Suprapubic skin (tissue), 4 donors: ENCODE measurements at regions not wholly inside any gene's neighbourhood (a gene's known extent, or its start where the extent isn't known, plus 50 kb on each side); places are given as distances from the start of the nearest gene placed in this dataset.

Experiments used
- DNase-seq, 2 donors: peaks; one replicate each; pipeline ENCODE4 v3.0.0-alpha.2; 2019; ENCODE audit warnings: low spot score in 2 of 2
- H3K27ac ChIP-seq: fragments of 200-600 bp; sonication (generic); one replicate; pipeline ENCODE4 v1.5.1; 2019
- H3K27me3 ChIP-seq: fragments of 200-600 bp; sonication (generic); one replicate; pipeline ENCODE4 v1.5.1; 2019
- H3K36me3 ChIP-seq: fragments of 200-600 bp; sonication (generic); one replicate; pipeline ENCODE4 v1.5.1; 2019
- H3K4me1 ChIP-seq: fragments of 200-600 bp; sonication (generic); one replicate; pipeline ENCODE4 v1.5.1; 2019
- H3K4me3 ChIP-seq: fragments of 200-600 bp; sonication (generic); one replicate; pipeline ENCODE4 v1.5.1; 2019; ENCODE audit warnings: mild to moderate bottlenecking
- H3K9me3 ChIP-seq: fragments of 200-600 bp; sonication (generic); one replicate; pipeline ENCODE4 v1.5.1; 2019
- EP300 ChIP-seq: sonication (generic); formaldehyde crosslinking; IDR thresholded peaks from one replicate; pipeline ENCODE4 v1.6.1; 2017; ENCODE audit warnings: antibody characterized with exemption
- POLR2A ChIP-seq, 2 donors: fragments of 450-650 bp; IDR thresholded peaks; one replicate each; pipeline ENCODE4 v1.6.1; 2017; ENCODE audit warnings: antibody characterized with exemption in 2 of 2, mild to moderate bottlenecking in 2 of 2, moderate library complexity in 2 of 2
- POLR2AphosphoS5 ChIP-seq, 3 donors: sonication (generic); formaldehyde crosslinking; IDR thresholded peaks; one replicate each; pipeline ENCODE4 v1.6.1; 2017; ENCODE audit warnings: antibody characterized with exemption in 3 of 3
- WGBS: methylation state at CpG from one replicate; pipeline ENCODE4 v1.1.5; 2018; 5-methylcytosine and 5-hydroxymethylcytosine counted together
- TF ChIP-seq, protein P1 (sequence below), 2 donors: fragments of 200-600 bp in 1 of 2; fragments of 450-650 bp in 1 of 2; sonication (generic) in 1 of 2; IDR thresholded peaks; one replicate each; pipeline ENCODE4 v1.5.1; 2016 to 2019; ENCODE audit warnings: antibody characterized with exemption in 2 of 2, mild to moderate bottlenecking in 1 of 2, moderate library complexity in 1 of 2

DNA sequence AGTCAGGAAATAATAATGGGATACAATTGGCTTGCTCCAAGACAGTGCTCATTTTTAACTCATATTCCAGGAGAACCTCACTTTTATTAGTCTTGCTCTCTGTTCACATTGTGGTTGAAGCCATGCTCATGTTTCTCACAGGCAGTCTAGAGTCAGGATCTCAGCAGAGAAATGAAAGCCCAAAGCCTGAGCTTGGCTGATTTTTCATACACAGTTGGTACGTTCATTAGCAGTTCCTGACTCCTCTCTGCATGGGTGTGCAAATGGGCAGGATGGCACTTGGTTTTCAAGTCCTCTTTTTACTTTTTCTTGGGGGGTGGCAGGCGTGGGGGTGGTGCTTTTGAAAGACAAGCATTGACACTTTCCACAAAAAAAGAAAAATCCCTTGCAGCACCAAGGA, 56.0 kb upstream of the KLF7 start:
- Histone ChIP-seq H3K4me3 (no peak overlapping the region), H3K27me3 (peaks cover 3% of the 10 kb centered on the region), H3K36me3 (no peaks in the 10 kb centered on the region), H3K27ac (no peak overlapping the region), H3K9me3 (no peaks in the 10 kb centered on the region), H3K4me1 (peaks cover 8% of the 10 kb centered on the region)
- DNase-seq = no peak
- 69% methylated on average over 2 of the region's 2 CpGs for WGBS
- TF ChIP-seq EP300 (no peak), POLR2AphosphoS5 (IDR thresholded peaks at IDR 0.05) (no peak), POLR2A (IDR thresholded peaks at IDR 0.05) (no peak)
- TF ChIP-seq, protein P1, sequence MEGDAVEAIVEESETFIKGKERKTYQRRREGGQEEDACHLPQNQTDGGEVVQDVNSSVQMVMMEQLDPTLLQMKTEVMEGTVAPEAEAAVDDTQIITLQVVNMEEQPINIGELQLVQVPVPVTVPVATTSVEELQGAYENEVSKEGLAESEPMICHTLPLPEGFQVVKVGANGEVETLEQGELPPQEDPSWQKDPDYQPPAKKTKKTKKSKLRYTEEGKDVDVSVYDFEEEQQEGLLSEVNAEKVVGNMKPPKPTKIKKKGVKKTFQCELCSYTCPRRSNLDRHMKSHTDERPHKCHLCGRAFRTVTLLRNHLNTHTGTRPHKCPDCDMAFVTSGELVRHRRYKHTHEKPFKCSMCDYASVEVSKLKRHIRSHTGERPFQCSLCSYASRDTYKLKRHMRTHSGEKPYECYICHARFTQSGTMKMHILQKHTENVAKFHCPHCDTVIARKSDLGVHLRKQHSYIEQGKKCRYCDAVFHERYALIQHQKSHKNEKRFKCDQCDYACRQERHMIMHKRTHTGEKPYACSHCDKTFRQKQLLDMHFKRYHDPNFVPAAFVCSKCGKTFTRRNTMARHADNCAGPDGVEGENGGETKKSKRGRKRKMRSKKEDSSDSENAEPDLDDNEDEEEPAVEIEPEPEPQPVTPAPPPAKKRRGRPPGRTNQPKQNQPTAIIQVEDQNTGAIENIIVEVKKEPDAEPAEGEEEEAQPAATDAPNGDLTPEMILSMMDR (IDR thresholded peaks at IDR 0.05) = no peak

DNA sequence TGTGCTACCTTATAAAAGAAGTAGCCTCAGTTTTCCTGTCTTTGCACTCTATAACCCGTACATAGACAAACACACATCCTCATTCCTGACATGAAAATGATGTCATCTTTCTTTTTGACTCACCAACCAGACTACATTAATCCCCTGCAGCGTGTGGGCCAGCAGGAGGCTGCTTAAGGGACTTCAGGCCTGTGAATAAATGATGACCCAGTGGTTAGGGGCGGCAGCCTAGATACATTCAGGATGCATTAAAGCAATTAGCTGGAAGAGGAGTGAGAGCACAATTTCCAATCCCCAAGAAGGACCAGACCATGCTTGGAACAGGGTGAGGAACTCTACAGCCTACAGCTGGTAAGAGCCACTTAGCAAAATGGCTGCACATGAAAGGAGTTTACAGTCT, 57.3 kb upstream of the KLF7 start:
- peaks cover 21% of the 10 kb centered on the region for H3K4me1 ChIP-seq
- WGBS = 85% methylated on average over 3 of the region's 3 CpGs
- TF ChIP-seq, protein P1 (IDR thresholded peaks at IDR 0.05) = no peak
- TF ChIP-seq EP300 (no peak), POLR2AphosphoS5 (IDR thresholded peaks at IDR 0.05) (no peak), POLR2A (IDR thresholded peaks at IDR 0.05) (no peak)
- H3K27ac ChIP-seq = no peak overlapping the region
- DNase-seq = no peak
- H3K4me3 ChIP-seq = no peak overlapping the region
- no peaks in the 10 kb centered on the region for H3K36me3 ChIP-seq
- H3K9me3 ChIP-seq = no peaks in the 10 kb centered on the region
- peaks cover 3% of the 10 kb centered on the region for H3K27me3 ChIP-seq

DNA sequence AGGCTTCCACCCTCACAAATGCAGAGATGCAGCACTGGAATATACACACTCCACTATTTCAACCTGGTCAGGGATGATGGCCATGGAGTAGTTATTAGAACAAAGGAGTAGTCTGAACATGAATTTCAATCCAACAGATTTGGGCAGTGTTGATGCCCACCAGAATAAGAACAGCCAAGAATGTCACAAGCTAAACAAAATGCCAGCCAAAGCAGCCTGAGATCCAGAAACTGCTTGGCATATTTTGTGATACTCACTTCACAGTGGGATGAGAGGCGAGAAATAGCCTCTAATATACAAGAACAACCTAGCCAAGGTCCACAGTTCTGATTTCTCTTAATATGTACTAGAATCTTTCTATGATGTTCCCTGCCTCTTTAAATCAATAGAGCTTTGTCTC, 58.6 kb upstream of the KLF7 start:
- no peak for DNase-seq
- no peak for TF ChIP-seq EP300
- TF ChIP-seq, protein P1 (IDR thresholded peaks at IDR 0.05) = no peak
- TF ChIP-seq POLR2A (IDR thresholded peaks at IDR 0.05) = no peak
- no peak for TF ChIP-seq POLR2AphosphoS5 (IDR thresholded peaks at IDR 0.05)
- 88% methylated on average over 1 of the region's 1 CpG for WGBS
- Histone ChIP-seq H3K4me3 (no peak overlapping the region), H3K9me3 (no peaks in the 10 kb centered on the region), H3K4me1 (peaks cover 20% of the 10 kb centered on the region), H3K27me3 (peaks cover 3% of the 10 kb centered on the region), H3K27ac (no peak overlapping the region), H3K36me3 (no peaks in the 10 kb centered on the region)

DNA sequence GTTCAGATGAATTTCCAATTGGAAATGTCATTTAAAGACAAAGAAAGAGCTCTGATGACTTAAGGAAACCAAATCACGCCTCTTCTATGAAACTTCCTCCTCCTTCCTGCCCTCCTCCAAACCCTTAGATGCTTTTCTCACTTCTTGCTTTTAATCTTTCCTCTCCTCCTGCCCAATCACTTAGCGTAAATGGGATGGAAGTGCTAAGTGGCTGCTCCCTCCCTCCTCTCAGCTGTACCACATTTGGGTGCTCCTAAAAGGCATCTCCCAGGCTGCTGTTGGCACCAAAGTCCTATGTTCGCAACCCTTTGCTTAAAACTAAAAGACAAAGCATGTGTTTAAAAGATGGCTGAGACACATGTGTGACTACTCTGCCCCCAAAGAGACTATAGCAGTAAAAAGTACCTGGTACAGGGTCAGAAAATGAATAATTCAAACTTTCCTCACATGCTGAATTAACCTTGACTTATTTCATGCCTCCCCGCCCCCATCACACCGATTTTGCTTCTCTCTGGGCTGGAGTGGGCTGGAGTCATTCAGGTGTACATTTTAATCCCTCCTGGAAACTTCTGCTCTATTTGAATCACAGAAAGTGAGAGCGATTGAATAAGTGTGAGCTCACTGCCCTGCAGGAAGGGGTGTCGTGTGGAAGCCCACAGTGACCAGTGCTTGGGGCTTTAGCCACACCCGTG, 59.2 kb upstream of the KLF7 start:
- no peaks in the 10 kb centered on the region for H3K9me3 ChIP-seq
- peaks cover 17% of the 10 kb centered on the region for H3K4me1 ChIP-seq
- DNase-seq = no peak
- 77% methylated on average over 8 of the region's 8 CpGs for WGBS
- H3K27me3 ChIP-seq = peaks cover 3% of the 10 kb centered on the region
- H3K4me3 ChIP-seq = no peak overlapping the region
- H3K36me3 ChIP-seq = no peaks in the 10 kb centered on the region
- TF ChIP-seq POLR2A (IDR thresholded peaks at IDR 0.05) (no peak), POLR2AphosphoS5 (IDR thresholded peaks at IDR 0.05) (no peak), EP300 (no peak)
- TF ChIP-seq, protein P1 (IDR thresholded peaks at IDR 0.05) = no peak
- H3K27ac ChIP-seq = no peak overlapping the region

DNA sequence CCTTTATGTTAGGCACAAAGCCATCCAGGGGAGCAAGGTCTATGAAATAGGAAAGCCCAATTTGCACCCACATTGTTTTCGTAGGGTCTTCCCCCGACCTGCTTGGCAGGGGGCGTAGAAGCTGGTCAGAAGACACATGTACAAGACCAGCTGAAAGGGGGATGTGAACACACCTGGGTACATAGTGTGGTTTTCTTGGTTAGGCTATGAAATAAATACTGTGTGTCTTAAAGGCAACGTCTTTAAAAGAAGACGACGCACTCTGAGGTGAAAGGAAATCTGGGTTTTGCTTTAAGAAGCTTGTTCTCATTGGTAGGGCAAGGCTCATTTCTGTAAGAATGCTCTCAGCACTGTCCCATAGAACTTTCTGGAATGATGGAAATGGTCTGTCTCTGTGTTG, 60.0 kb upstream of the KLF7 start:
- H3K4me1 ChIP-seq = peaks cover 17% of the 10 kb centered on the region
- TF ChIP-seq, protein P1 (IDR thresholded peaks at IDR 0.05) = no peak
- TF ChIP-seq POLR2AphosphoS5 (IDR thresholded peaks at IDR 0.05) = no peak
- no peak for TF ChIP-seq EP300
- no peak for TF ChIP-seq POLR2A (IDR thresholded peaks at IDR 0.05)
- DNase-seq = no peak
- H3K4me3 ChIP-seq = no peak overlapping the region
- no peak overlapping the region for H3K27ac ChIP-seq
- 91% methylated on average over 6 of the region's 6 CpGs for WGBS
- H3K9me3 ChIP-seq = no peaks in the 10 kb centered on the region
- H3K36me3 ChIP-seq = no peaks in the 10 kb centered on the region
- no peaks in the 10 kb centered on the region for H3K27me3 ChIP-seq
